GM12874 (cell line): ENCODE measurements at regions not wholly inside any gene's neighbourhood (a gene's known extent, or its start where the extent isn't known, plus 50 kb on each side); places are given as distances from the start of the nearest gene placed in this dataset.

Source experiments
- CTCF ChIP-seq: IDR thresholded peaks from 2 replicates; pipeline ENCODE4 v1.5.1; 2011; ENCODE audit warnings: low read depth, mild to moderate bottlenecking, control low read depth, low read length, moderate library complexity; ENCODE audit not compliant: insufficient read depth

- TF ChIP-seq CTCF, result no peak
Observed at GRCh38 chr11:91495837-91496236, 728.8 kb upstream of the FAT3 start.

GRCh38 chr11:91489989-91490388 is 734.6 kb upstream of the FAT3 start:
- TF ChIP-seq CTCF, result no peak

- TF ChIP-seq CTCF, result no peak
Observed at GRCh38 chr11:91470656-91471055, 754.0 kb upstream of the FAT3 start.

DNA sequence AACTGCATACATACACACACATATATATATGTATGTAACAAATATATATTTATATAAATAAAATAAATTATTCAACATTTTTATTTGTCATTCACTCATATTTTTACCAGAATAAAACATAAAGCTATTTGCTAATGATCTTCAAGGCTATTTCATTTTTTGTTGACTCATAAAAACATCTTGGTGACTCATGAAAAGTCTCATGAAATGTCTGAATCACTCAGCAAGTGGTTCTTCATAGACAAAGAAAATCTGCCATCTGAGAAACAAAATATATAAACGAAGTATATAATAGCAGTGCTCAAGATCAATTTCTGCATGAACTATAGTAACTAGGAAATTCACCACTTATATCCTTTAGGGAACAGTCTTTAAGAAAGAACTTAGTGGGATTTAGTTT is 764.8 kb upstream of the FAT3 start:
- no peak for TF ChIP-seq CTCF

DNA sequence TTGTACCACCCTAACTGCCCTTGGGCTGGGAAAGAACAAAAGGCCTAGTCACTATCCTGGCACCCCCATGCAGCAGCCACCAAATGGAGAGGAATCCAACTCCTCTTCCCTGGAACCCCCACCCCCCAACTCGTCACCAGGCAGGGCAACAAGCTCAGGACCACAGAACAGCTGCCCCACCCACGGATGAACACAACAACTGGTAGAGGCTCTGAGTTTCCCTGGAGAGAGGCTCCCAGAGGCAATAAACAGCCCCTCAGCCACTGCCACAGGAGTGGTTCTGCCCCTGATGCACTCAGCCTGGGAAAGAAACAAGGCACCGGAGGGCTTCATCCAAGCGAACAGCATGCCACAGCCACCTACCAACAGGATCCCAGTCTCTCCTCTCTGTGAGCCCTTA is 778.4 kb upstream of the FAT3 start:
- no peak for TF ChIP-seq CTCF

DNA sequence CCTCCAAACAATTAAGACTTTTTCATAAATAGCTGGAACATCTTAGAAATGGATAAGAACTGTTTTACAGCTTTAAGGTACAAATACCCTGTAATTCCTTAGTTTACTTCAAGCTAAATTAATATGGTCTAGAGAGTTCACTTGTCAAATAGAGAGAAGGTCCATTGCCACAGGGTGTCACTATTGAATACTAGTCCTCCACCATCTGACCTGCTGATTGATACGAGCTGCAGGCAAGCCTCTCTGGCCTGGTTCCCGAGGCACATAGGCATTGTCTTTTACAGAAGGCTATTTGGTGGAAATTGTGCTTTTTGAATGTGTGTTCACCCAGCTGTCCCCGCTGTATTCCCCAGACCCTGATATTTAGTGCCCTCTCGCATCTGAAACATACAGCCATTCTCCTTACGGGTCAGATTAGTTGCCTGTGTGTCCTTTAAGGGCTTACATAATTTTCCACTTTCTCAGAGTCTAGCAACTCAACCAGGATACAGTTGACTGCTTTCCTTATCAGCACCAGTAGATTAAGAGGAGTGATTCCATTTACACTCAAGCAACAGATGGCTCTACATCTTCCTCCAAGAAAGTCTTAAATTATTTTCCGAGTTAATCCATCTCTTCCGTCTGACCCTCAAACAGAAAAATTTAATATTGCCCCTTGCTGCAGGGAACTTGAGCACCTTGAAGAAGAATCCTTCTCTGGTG is 788.8 kb upstream of the FAT3 start:
- no peak for TF ChIP-seq CTCF

DNA sequence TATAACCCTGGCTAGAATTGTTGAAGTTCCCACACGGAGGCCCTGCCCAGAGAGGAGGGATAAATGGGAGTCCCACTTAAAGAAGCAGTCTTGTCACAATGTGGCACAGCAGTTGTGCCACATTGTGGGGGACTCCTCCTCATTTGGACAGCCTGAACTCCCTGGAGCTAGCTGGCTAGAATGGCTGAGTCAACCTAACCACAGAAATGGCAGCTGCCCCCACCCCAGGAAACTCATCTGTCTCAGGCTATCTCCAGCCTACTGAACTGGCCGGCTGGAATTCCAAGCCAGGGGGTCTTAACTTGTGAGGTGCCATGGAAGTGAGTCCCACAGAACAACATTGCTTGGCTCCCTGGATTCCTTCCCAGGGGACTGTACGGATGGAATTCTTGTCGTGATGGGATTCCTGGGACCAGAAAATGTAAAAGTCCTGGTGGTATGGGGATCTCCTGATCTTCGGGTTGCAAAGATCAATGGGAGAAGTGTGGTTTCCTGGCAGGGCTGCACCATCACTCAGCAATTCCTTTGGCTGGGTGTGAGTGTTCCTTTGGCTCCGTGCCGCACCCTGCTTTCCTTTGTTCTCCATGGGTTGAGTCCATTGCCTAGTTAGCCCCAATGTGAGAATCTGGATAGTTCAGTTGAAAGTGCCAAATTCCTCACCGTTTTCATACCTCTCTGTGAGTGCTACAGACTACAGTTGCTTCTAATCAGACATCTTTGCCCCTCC is 791.2 kb upstream of the FAT3 start:
- TF ChIP-seq CTCF, result no peak
